ENCODE measurements at regions not wholly inside any gene's neighbourhood (a gene's known extent, or its start where the extent isn't known, plus 50 kb on each side); places are given as distances from the start of the nearest gene placed in this dataset.

GRCh38 chr6:74041420-74041819 is 345.4 kb downstream of the CD109 start:
- CTCF ChIA-PET (ENCODE audit: unreplicated experiment), result no interaction called here
- intact Hi-C loops (cut with micrococcal nuclease; ENCODE audit: unreplicated experiment), result no loop called here
- no peak overlapping the region for H3K4me2 ChIP-seq (ENCODE audit: low read length)
- H3K36me3 ChIP-seq (ENCODE audit: insufficient read depth, low read length), result no peaks in the 10 kb centered on the region
- H3K9me2 ChIP-seq (ENCODE audit: insufficient read depth, low read length), result no peaks in the 10 kb centered on the region
- no peaks in the 10 kb centered on the region for H3K9me3 ChIP-seq (ENCODE audit: low read length)
- no peaks in the 10 kb centered on the region for H4K20me1 ChIP-seq (ENCODE audit: insufficient read depth, low read length)
- TF ChIP-seq EZH2phosphoT487 (IDR thresholded peaks at IDR 0.05; ENCODE audit: borderline replicate concordance, low read depth, low read length) (no peak), CTCF (conservative IDR thresholded peaks at IDR 0.05; ENCODE audit: low read length) (no peak)
- POLR2A ChIA-PET, result no interaction called here
- H3K27ac ChIP-seq (ENCODE audit: low read depth, low read length, poor library complexity, severe bottlenecking), result no peak overlapping the region
- no peaks in the 10 kb centered on the region for H3K4me1 ChIP-seq (ENCODE audit: insufficient read depth, low read length, poor library complexity, severe bottlenecking)
- no peak overlapping the region for H3K4me3 ChIP-seq (ENCODE audit: low read depth, low read length, poor library complexity, severe bottlenecking)
- no peaks in the 10 kb centered on the region for H3K79me2 ChIP-seq (ENCODE audit: insufficient read depth, low read depth, low read length)
- BruUV-seq (replicated peaks), result no TSS peak
- no peak for DNase-seq (ENCODE audit: low spot score)
- no peak overlapping the region for H2AFZ ChIP-seq (ENCODE audit: low read length)

- POLR2A ChIA-PET, result no interaction called here
- Histone ChIP-seq H2AFZ (ENCODE audit: low read length) (no peak overlapping the region), H3K36me3 (ENCODE audit: insufficient read depth, low read length) (no peaks in the 10 kb centered on the region), H3K79me2 (ENCODE audit: insufficient read depth, low read depth, low read length) (no peaks in the 10 kb centered on the region), H3K4me2 (ENCODE audit: low read length) (no peak overlapping the region), H3K4me1 (ENCODE audit: insufficient read depth, low read length, poor library complexity, severe bottlenecking) (no peaks in the 10 kb centered on the region), H3K9me3 (ENCODE audit: low read length) (no peaks in the 10 kb centered on the region), H3K27ac (ENCODE audit: low read depth, low read length, poor library complexity, severe bottlenecking) (no peak overlapping the region), H3K9me2 (ENCODE audit: insufficient read depth, low read length) (no peaks in the 10 kb centered on the region), H3K4me3 (ENCODE audit: low read depth, low read length, poor library complexity, severe bottlenecking) (no peak overlapping the region), H4K20me1 (ENCODE audit: insufficient read depth, low read length) (no peaks in the 10 kb centered on the region)
- CTCF ChIA-PET (ENCODE audit: unreplicated experiment), result no interaction called here
- no peak for DNase-seq (ENCODE audit: low spot score)
- intact Hi-C loops (cut with micrococcal nuclease; ENCODE audit: unreplicated experiment), result no loop called here
- no TSS peak for BruUV-seq (replicated peaks)
- no peak for TF ChIP-seq EZH2phosphoT487 (IDR thresholded peaks at IDR 0.05; ENCODE audit: borderline replicate concordance, low read depth, low read length)
- no peak for TF ChIP-seq CTCF (conservative IDR thresholded peaks at IDR 0.05; ENCODE audit: low read length)
Measured at GRCh38 chr6:74018825-74019224, 322.8 kb downstream of the CD109 start.

- TF ChIP-seq EZH2phosphoT487 (IDR thresholded peaks at IDR 0.05; ENCODE audit: borderline replicate concordance, low read depth, low read length) (no peak), CTCF (conservative IDR thresholded peaks at IDR 0.05; ENCODE audit: low read length) (no peak)
- no peak for DNase-seq (ENCODE audit: low spot score)
- Histone ChIP-seq H4K20me1 (ENCODE audit: insufficient read depth, low read length) (no peaks in the 10 kb centered on the region), H3K4me1 (ENCODE audit: insufficient read depth, low read length, poor library complexity, severe bottlenecking) (no peaks in the 10 kb centered on the region), H3K9me2 (ENCODE audit: insufficient read depth, low read length) (no peaks in the 10 kb centered on the region), H3K4me3 (ENCODE audit: low read depth, low read length, poor library complexity, severe bottlenecking) (no peak overlapping the region), H3K79me2 (ENCODE audit: insufficient read depth, low read depth, low read length) (no peaks in the 10 kb centered on the region), H2AFZ (ENCODE audit: low read length) (no peak overlapping the region), H3K36me3 (ENCODE audit: insufficient read depth, low read length) (no peaks in the 10 kb centered on the region), H3K27ac (ENCODE audit: low read depth, low read length, poor library complexity, severe bottlenecking) (no peak overlapping the region), H3K4me2 (ENCODE audit: low read length) (no peak overlapping the region), H3K9me3 (ENCODE audit: low read length) (no peaks in the 10 kb centered on the region)
- intact Hi-C loops (cut with micrococcal nuclease; ENCODE audit: unreplicated experiment), result no loop called here
- CTCF ChIA-PET (ENCODE audit: unreplicated experiment), result no interaction called here
- BruUV-seq (replicated peaks), result no TSS peak
- POLR2A ChIA-PET, result interaction anchor here (0.6 kb wide), 1 partner anchor 189 kb away, joined by 3 read pairs; no protein-coding TSS in a partner anchor
Measured at GRCh38 chr6:74015427-74015826, 319.4 kb downstream of the CD109 start.
